Hematopoietic multipotent progenitor cell treated with erythropoietin and hydrocortisone succinate and interleukin-3 and kit ligand, for 4 days (in vitro differentiated cells): ENCODE measurements at regions not wholly inside any gene's neighbourhood (a gene's known extent, or its start where the extent isn't known, plus 50 kb on each side); places are given as distances from the start of the nearest gene placed in this dataset.

Experiments
- DNase-seq: peaks from one replicate; pipeline ENCODE4 v3.0.0-alpha.2; 2015

GRCh38 chr2:221212105-221212504 lies 360.0 kb downstream of the EPHA4 start:
- DNase-seq: no peak

- no peak for DNase-seq
These were observed 356.6 kb downstream of the EPHA4 start for GRCh38 chr2:221215487-221215886.

GRCh38 chr2:221216636-221217035 lies 355.5 kb downstream of the EPHA4 start:
- no peak for DNase-seq

GRCh38 chr2:221225752-221226151 lies 346.4 kb downstream of the EPHA4 start:
- DNase-seq: no peak

GRCh38 chr2:221228214-221228769 lies 343.8 kb downstream of the EPHA4 start:
- DNase-seq: no peak

GRCh38 chr2:221229099-221229498 lies 343.0 kb downstream of the EPHA4 start:
- DNase-seq: no peak

GRCh38 chr2:221231511-221231910 lies 340.6 kb downstream of the EPHA4 start:
- no peak for DNase-seq

GRCh38 chr2:221235941-221236340 lies 336.2 kb downstream of the EPHA4 start:
- DNase-seq: no peak

GRCh38 chr2:221241072-221241471 lies 331.0 kb downstream of the EPHA4 start:
- no peak for DNase-seq

GRCh38 chr2:221243771-221244170 lies 328.3 kb downstream of the EPHA4 start:
- DNase-seq: no peak

- DNase-seq: no peak
These were observed 327.1 kb downstream of the EPHA4 start for GRCh38 chr2:221245045-221245444.

GRCh38 chr2:221245772-221246171 lies 326.3 kb downstream of the EPHA4 start:
- no peak for DNase-seq

- DNase-seq: no peak
These were observed 317.8 kb downstream of the EPHA4 start for GRCh38 chr2:221254299-221254698.

- DNase-seq: no peak
These were observed 316.2 kb downstream of the EPHA4 start for GRCh38 chr2:221255862-221256261.

- DNase-seq: no peak
These were observed 313.6 kb downstream of the EPHA4 start for GRCh38 chr2:221258464-221258863.

- no peak for DNase-seq
These were observed 309.5 kb downstream of the EPHA4 start for GRCh38 chr2:221262651-221263050.

GRCh38 chr2:221263573-221263972 lies 308.5 kb downstream of the EPHA4 start:
- no peak for DNase-seq

GRCh38 chr2:221264318-221264717 lies 307.8 kb downstream of the EPHA4 start:
- no peak for DNase-seq

GRCh38 chr2:221267773-221268425 lies 304.2 kb downstream of the EPHA4 start:
- no peak for DNase-seq

- DNase-seq: no peak
These were observed 303.5 kb downstream of the EPHA4 start for GRCh38 chr2:221268631-221269030.

- no peak for DNase-seq
These were observed 301.3 kb downstream of the EPHA4 start for GRCh38 chr2:221270806-221271205.

- DNase-seq: no peak
These were observed 299.4 kb downstream of the EPHA4 start for GRCh38 chr2:221272729-221273128.

- DNase-seq: no peak
These were observed 296.1 kb downstream of the EPHA4 start for GRCh38 chr2:221276033-221276432.

- no peak for DNase-seq
These were observed 295.5 kb downstream of the EPHA4 start for GRCh38 chr2:221276601-221277000.

- no peak for DNase-seq
These were observed 289.7 kb downstream of the EPHA4 start for GRCh38 chr2:221282386-221282785.
